ENCODE measurements at regions not wholly inside any gene's neighbourhood (a gene's known extent, or its start where the extent isn't known, plus 50 kb on each side); places are given as distances from the start of the nearest gene placed in this dataset.

- DNase-seq (ENCODE audit: low read depth) = no peak
These were observed 221.1 kb downstream of the SNX10 start for GRCh38 chr7:26512737-26513136.

DNA sequence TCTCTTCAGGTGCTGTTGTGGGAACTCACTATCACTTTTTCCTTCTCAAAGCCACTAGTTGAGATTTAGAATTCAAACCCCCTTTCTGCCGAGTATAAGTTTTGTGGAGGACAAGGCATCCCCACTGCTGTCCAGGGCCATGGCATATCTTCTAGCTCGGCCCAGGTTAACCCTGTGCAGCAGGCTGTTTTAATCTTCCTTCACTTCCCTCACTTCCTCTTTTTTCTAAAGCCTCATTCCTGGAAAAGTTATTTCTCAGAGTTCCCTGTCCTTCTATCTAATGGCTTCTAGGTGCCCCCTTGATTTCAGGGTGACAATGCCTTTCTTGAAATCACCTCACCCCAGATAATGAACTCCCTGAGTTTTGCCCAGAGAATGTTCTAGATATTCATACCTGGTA is 222.3 kb downstream of the SNX10 start:
- no peak for DNase-seq (ENCODE audit: low read depth)

- no peak for DNase-seq (ENCODE audit: low read depth)
These were observed 223.0 kb downstream of the SNX10 start for GRCh38 chr7:26514633-26515032.

GRCh38 chr7:26515314-26515842 is 223.7 kb downstream of the SNX10 start:
- DNase-seq (ENCODE audit: low read depth) = no peak

- DNase-seq (ENCODE audit: low read depth) = no peak
These were observed 228.8 kb downstream of the SNX10 start for GRCh38 chr7:26520483-26520882.

DNA sequence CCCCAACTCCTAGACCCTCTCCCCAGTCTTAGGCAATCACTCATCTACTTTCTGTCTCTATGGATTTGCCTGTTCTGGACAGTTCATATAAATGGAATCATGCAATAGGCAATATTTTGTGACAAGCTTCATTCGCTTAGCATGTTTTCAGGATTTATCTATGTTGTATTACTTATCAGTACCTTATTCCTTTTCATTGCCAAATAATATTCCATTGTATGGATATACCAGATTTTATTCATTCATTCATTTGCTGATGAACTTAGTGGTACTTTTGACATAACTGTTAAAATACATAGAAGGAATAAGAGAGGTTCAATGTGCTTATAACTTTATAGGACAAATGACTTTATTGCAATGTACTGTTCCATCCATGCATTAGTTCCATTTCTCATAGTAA is 231.0 kb downstream of the SNX10 start:
- no peak for DNase-seq (ENCODE audit: low read depth)

DNA sequence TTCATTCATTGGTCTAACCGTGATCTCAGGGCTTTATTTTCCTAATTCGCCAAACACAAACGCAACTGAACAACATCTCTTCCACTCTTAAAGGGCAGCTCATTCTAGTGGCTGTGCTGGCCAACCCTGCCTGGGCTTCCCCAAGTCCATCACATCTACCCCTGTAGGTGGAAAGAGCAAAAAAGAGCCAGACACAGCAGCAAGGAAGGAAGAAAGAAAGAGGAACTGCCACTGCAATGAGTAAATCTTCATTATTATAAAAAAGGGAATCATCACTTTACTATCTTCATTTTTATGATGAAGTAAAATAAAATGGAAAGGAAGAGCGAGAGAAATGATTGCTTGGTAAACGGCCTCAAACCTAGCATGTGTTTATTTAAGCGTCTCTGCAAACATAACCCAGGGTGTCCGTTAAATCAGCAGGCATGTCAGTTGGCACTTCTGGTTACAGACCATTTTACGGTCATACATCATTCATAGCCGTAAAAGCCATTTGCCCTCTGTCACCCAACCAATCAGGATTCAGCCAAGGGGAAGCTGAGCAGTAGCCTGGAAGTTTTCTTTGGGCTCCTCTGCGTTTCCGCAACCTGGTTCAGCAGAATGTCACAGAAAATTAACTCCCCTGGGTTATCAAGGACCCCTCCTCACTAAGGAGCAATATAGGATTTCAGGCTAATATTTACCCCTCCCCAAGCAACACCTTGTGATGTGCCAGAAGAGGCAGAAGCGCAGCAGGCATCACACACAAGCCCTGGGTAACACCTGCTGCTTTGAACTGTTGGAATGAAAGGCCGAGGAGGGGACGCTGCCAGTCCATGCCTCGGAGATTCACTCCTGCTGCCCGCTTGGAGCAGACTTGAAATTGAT is 234.0 kb downstream of the SNX10 start:
- DNase-seq (ENCODE audit: low read depth) = no peak

DNA sequence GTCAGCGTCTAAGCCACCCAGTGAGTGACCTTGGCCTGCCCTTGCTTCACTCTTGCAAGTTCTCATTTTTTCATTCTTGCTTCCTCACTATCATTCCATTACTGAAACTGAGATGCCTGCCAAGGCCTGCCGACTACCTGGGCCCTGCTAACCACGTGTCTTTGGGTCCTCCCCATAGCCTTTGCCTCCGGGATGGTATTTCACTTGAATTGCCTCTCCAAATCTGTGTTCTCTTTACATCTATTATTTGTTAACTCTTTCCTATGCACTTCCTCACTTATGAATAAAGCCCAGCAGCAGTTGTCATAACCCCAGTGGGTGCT is 234.6 kb downstream of the SNX10 start:
- no peak for DNase-seq (ENCODE audit: low read depth)

DNA sequence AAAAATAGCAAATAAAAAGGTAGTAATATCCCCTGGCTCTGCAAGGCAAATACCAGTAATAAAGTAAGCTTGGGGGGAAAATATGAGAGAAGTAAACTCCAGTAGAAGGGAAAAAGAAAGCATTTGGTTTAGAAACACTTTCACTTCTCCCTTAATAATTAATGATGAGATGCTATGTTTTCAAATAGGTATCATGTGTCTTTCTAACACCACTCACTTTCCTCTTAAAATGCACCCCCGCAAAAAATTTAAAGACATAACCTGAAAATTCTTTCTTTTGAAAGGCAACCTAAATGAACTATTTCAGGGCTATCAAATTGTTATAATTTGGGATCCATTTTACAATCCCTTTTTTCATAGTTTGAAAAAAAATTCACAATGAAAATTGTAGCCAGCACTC is 240.3 kb downstream of the SNX10 start:
- DNase-seq (ENCODE audit: low read depth) = no peak

GRCh38 chr7:26532471-26532870 is 240.8 kb downstream of the SNX10 start:
- no peak for DNase-seq (ENCODE audit: low read depth)

GRCh38 chr7:26533217-26533616 is 241.6 kb downstream of the SNX10 start:
- no peak for DNase-seq (ENCODE audit: low read depth)

- DNase-seq (ENCODE audit: low read depth) = no peak
These were observed 243.2 kb downstream of the SNX10 start for GRCh38 chr7:26534649-26535482.

GRCh38 chr7:26535483-26536007 is 243.9 kb downstream of the SNX10 start:
- no peak for DNase-seq (ENCODE audit: low read depth)

DNA sequence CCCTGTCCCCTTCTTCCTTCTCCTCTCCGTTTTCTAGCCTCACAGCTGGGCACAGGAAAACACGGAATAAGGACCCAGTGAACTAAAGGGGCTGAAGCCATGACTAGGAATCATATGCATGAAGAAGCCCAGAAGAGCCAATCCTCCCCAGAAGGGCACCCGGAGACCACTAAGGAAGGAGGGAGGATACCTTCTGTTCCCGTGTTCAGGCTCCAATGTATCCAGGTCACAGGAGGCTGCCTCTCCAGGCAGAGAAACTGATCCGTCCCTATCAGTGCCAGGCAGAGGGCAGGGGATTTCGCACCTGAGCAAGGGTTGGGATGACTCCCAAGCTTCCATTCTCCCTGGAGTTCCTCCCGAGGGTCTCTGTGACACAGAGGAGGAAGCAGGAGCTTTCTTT is 246.6 kb downstream of the SNX10 start:
- no peak for DNase-seq (ENCODE audit: low read depth)

DNA sequence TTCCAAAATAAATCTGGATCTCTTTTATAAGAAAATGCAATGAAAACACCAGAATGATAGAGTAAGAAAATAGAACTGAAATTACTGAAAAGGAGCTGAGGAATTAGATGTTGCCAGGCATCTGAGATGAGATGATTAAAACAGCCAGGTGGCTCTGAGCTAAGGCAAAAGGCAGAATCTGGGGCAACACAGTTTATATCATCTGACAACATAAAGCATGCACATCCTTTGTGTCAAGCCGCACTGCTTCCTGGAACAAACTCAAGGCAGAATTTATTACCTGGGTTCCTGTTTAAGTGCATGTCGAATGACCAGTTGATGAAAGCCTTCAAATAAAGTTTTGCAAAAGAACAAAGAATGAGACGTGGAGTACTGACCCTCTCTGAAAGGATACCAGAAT is 247.0 kb downstream of the SNX10 start:
- DNase-seq (ENCODE audit: low read depth) = no peak

DNA sequence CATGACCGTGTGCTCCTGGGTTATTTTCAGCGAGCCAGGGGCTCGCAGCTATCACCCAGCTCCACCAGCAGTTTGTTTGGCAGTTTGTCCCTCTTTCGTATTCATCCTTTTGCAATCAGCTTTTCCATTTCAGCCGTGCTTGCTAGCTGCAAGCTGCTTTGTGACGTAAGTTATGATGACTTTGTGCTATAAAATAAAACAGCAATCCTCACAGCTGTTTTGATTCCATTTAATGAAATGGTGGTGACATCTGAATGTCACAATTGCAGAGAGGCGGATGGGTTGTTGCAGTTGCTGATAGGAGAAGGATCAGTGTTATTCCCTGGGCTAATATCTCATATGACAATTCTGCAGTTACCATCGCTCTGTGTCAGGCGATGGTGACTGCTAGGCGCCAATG is 251.7 kb downstream of the SNX10 start:
- no peak for DNase-seq (ENCODE audit: low read depth)

GRCh38 chr7:26543951-26544350 is 252.3 kb downstream of the SNX10 start:
- DNase-seq (ENCODE audit: low read depth) = no peak

- DNase-seq (ENCODE audit: low read depth) = no peak
These were observed 254.9 kb downstream of the SNX10 start for GRCh38 chr7:26546508-26547053.

DNA sequence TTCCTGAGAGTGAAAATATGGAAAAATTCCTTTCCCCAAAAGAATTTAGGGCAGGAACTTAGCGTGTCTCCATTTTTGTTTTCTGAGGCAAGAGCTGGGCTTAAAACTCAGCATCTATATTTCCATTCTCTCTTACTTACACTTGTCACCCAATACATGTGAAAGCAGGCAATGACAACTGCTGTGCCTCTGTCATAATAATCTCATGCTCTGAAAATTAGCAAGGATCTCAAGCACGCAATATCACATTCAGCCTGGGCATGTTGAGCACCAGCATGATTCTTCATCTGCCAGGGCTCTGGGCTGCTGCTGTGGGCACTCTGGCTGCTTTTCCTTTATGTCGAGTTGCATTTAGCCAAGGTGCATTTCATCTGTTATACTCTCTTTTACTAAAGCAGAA is 255.5 kb downstream of the SNX10 start:
- DNase-seq (ENCODE audit: low read depth) = no peak

DNA sequence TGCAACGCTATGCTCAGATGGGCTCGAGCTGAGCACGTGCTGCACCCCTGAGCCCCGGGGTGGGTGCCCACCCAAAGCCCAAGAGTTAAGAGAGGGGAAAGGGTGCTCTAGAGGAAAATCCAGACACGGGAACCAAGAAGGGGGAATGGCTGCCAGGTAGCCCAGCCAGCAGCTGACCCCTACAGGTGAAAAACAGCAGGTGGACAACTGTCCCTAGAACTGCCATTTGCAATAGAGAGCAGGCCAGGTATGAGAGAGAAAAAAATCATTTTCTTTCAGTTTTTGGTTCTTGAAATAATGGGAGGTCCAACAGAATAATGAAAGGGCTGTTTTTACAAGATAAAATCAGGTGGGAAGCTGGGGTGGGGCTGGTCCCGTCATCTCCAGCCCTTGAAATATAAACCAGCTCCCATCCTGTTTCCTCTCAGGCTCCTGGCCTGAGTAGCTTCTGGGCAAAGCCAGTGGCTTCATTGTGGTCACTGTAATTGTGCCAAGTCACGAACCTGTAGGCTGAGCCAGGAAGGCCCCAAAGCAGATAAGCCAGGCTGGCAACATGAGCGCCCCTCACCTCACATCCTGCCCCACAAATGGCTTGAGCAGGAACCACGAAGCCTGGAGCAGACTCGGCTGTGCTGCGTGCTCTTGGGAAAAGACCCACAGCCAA is 257.8 kb downstream of the SNX10 start:
- DNase-seq (ENCODE audit: low read depth) = peak; percentile 18

- DNase-seq (ENCODE audit: low read depth) = no peak
These were observed 258.8 kb downstream of the SNX10 start for GRCh38 chr7:26550492-26550891.

DNA sequence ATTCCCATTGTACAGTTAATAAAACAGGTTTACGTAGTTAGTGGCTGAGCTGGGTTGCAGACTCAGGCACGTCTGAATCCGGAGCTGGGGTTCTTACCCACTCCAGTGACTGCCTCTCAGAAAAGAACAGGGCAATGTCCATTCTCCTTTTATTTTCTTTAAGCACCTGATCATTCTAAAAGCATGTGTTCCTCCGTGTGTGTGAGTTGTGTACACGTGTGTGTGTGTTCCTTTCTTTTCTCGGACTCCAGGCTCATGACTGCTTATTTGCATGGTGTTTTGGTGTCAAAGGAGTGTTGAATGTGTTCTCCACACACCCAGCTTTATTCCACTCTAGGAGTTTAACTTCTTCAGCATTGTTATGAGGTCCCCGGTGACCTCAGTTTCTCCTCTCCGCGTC is 260.1 kb downstream of the SNX10 start:
- DNase-seq (ENCODE audit: low read depth) = no peak
